ENCODE measurements at regions not wholly inside any gene's neighbourhood (a gene's known extent, or its start where the extent isn't known, plus 50 kb on each side); places are given as distances from the start of the nearest gene placed in this dataset.

DNA sequence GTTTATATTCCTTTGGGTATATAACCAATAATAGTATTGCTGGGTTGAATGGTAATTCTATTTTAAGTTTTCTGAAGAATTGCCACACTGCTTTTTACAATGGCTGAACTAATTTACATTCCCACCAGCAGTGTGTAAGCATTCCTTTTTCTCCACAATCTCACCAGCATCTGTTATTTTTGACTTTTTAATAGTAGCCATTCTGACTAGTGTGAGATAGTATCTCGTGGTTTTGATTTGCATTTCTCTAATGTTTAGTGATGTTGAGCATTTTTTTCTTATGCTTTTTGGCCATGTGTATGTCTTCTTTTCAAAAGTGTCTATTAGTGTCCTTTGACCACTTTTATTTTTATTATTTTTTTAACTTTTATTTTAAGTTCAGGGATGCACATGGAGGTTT is 275.3 kb downstream of the METTL15 start:
- Histone ChIP-seq H2AFZ (ENCODE audit: low read length, unreplicated experiment) (no peak overlapping the region), H3K36me3 (ENCODE audit: insufficient read depth, low read length) (peaks cover 6% of the 10 kb centered on the region; the same call in 1 of the 2 replicates), H3K4me1 (ENCODE audit: control insufficient read depth, insufficient read depth, low read length, unreplicated experiment) (peaks cover 11% of the 10 kb centered on the region), H3K27ac (ENCODE audit: low read depth, low read length) (no peak overlapping the region), H3K79me2 (ENCODE audit: control insufficient read depth, insufficient read depth, low read length, unreplicated experiment) (no peaks in the 10 kb centered on the region), H3K27me3 (ENCODE audit: insufficient read depth, low read length) (no peaks in the 10 kb centered on the region), H3K4me3 (ENCODE audit: low read depth, low read length) (no peak overlapping the region)
